Nephron progenitor cell (in vitro differentiated cells): ENCODE measurements at regions not wholly inside any gene's neighbourhood (a gene's known extent, or its start where the extent isn't known, plus 50 kb on each side); places are given as distances from the start of the nearest gene placed in this dataset.

Source experiments
- DNase-seq: peaks from one replicate; pipeline ENCODE4 v3.0.0; 2021
- H3K27ac Mint-ChIP-seq: 2 replicates; pipeline ENCODE4 v1.8.0; 2021; ENCODE audit warnings: mild to moderate bottlenecking, moderate library complexity, mixed read lengths
- H3K27me3 Mint-ChIP-seq: 2 replicates; pipeline ENCODE4 v1.8.0; 2021; ENCODE audit warnings: mild to moderate bottlenecking, low read depth, mixed read lengths; ENCODE audit not compliant: poor library complexity
- H3K36me3 Mint-ChIP-seq: 2 replicates; pipeline ENCODE4 v1.8.0; 2021; ENCODE audit warnings: low read depth, mixed read lengths
- H3K4me1 Mint-ChIP-seq: 2 replicates; pipeline ENCODE4 v1.8.0; 2021; ENCODE audit warnings: mixed read lengths
- H3K4me3 Mint-ChIP-seq: 2 replicates; pipeline ENCODE4 v1.8.0; 2021; ENCODE audit warnings: mild to moderate bottlenecking, moderate library complexity, mixed read lengths
- H3K9me3 Mint-ChIP-seq: 2 replicates; pipeline ENCODE4 v1.8.0; 2021; ENCODE audit warnings: mild to moderate bottlenecking, moderate library complexity, mixed read lengths
- TF ChIP-seq, protein P1 (sequence below): fragments of 200-600 bp; sonication (generic); IDR thresholded peaks from 2 replicates; pipeline ENCODE4 v1.5.0; 2021; ENCODE audit warnings: antibody characterized with exemption

DNA sequence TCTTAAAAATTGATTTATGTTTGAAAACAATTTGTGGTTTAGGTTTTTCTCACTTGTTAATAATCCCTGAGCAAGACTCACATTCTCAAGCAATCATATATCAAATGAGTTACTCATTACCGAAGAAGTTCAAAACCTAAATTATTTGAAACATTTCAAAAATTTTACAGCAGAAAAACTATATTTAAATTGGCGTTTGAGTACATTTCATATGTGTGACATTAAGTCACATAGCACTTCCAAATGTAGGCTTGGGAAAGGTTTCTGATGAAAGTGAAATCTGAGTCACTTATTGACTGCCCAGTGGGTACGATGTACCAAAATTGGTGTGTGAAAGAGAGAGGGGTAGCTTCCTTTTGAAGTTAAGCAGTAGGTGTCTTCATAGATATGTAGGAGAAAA is 411.4 kb upstream of the SGCD start:
- Mint-ChIP-seq H3K4me3 (no peak overlapping the region), H3K36me3 (no peaks in the 10 kb centered on the region), H3K9me3 (no peaks in the 10 kb centered on the region), H3K27me3 (no peaks in the 10 kb centered on the region), H3K27ac (no peak overlapping the region), H3K4me1 (no peaks in the 10 kb centered on the region)
- TF ChIP-seq, protein P1, sequence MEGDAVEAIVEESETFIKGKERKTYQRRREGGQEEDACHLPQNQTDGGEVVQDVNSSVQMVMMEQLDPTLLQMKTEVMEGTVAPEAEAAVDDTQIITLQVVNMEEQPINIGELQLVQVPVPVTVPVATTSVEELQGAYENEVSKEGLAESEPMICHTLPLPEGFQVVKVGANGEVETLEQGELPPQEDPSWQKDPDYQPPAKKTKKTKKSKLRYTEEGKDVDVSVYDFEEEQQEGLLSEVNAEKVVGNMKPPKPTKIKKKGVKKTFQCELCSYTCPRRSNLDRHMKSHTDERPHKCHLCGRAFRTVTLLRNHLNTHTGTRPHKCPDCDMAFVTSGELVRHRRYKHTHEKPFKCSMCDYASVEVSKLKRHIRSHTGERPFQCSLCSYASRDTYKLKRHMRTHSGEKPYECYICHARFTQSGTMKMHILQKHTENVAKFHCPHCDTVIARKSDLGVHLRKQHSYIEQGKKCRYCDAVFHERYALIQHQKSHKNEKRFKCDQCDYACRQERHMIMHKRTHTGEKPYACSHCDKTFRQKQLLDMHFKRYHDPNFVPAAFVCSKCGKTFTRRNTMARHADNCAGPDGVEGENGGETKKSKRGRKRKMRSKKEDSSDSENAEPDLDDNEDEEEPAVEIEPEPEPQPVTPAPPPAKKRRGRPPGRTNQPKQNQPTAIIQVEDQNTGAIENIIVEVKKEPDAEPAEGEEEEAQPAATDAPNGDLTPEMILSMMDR: no peak
- no peak for DNase-seq

DNA sequence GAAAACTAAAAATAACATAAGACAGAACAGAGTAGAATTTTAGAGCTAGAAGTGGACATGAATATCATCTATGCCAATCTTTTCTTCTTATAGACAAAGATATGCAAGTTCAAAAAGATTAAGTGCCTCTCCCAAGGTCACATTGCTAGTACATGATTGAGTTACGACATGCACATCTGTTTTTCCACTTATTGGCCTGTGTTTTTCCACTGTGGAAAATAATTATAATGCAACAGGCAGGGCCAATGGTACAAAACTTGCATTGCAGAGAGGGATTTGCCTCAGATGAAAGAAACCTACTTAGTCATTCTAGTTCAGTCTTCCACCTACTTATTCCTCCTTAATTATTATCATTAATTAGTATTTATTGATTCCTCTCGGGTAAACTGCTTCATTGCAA is 407.8 kb upstream of the SGCD start:
- H3K4me3 Mint-ChIP-seq: no peak overlapping the region
- H3K27me3 Mint-ChIP-seq: no peaks in the 10 kb centered on the region
- no peak for DNase-seq
- TF ChIP-seq, protein P1: no peak
- no peaks in the 10 kb centered on the region for H3K36me3 Mint-ChIP-seq
- no peak overlapping the region for H3K27ac Mint-ChIP-seq
- H3K4me1 Mint-ChIP-seq: no peaks in the 10 kb centered on the region
- H3K9me3 Mint-ChIP-seq: no peaks in the 10 kb centered on the region

DNA sequence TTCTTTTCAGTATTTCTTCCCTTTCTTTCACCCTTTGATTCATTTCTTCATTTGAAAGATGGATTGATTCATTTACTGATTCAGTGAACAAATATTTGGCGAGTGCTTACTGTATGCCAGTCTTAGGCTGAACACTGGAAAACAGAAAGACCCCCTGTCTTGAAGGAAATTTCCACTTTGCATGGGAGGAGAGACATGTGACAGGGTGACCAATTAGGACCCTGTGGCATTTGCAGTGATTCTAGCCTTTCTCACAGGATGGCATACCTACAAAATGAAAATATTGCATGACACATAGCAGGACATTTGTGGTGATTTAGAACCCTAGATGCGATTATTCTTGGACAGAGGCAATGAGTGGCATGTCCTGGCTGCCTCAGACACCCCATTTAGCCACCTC is 407.2 kb upstream of the SGCD start:
- Mint-ChIP-seq H3K36me3 (no peaks in the 10 kb centered on the region), H3K27me3 (no peaks in the 10 kb centered on the region), H3K4me3 (no peak overlapping the region), H3K27ac (no peak overlapping the region), H3K4me1 (no peaks in the 10 kb centered on the region), H3K9me3 (no peaks in the 10 kb centered on the region)
- no peak for DNase-seq
- TF ChIP-seq, protein P1: no peak

DNA sequence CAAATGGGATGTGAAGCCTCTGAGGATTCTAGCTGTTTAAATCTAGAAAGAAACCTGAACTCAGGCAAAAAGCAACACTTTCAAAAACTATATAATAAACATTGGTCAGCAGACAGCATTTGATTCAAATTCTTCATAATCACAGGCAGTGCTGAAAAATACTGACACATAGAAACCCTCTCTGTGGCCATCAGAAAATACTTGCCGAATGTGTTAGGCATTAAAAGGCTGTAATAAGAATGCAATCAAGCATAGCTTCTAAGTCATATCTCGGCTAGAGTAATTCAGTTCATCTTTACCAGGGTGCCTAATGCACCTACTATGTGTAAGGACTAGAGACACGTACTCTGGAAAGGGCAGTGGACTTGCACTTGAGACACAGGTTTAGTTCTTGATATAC is 405.3 kb upstream of the SGCD start:
- no peak for DNase-seq
- Mint-ChIP-seq H3K4me1 (no peaks in the 10 kb centered on the region), H3K36me3 (no peaks in the 10 kb centered on the region), H3K9me3 (no peaks in the 10 kb centered on the region), H3K27me3 (no peaks in the 10 kb centered on the region), H3K27ac (peak overlapping the region; percentile 26), H3K4me3 (no peak overlapping the region)
- TF ChIP-seq, protein P1: no peak

- H3K27me3 Mint-ChIP-seq: no peaks in the 10 kb centered on the region
- H3K36me3 Mint-ChIP-seq: no peaks in the 10 kb centered on the region
- TF ChIP-seq, protein P1: no peak
- no peaks in the 10 kb centered on the region for H3K4me1 Mint-ChIP-seq
- no peak overlapping the region for H3K4me3 Mint-ChIP-seq
- no peak overlapping the region for H3K27ac Mint-ChIP-seq
- no peaks in the 10 kb centered on the region for H3K9me3 Mint-ChIP-seq
- no peak for DNase-seq
Observed at GRCh38 chr5:155923784-155924183, 403.2 kb upstream of the SGCD start.

GRCh38 chr5:155926031-155926430 is 400.9 kb upstream of the SGCD start:
- TF ChIP-seq, protein P1: no peak
- DNase-seq: no peak
- Mint-ChIP-seq H3K9me3 (no peaks in the 10 kb centered on the region), H3K4me1 (no peaks in the 10 kb centered on the region), H3K4me3 (no peak overlapping the region), H3K27me3 (no peaks in the 10 kb centered on the region), H3K27ac (no peak overlapping the region), H3K36me3 (no peaks in the 10 kb centered on the region)
